Skin of body (tissue), 1 donor: ENCODE measurements at regions not wholly inside any gene's neighbourhood (a gene's known extent, or its start where the extent isn't known, plus 50 kb on each side); places are given as distances from the start of the nearest gene placed in this dataset.

Experiments
- DNase-seq: peaks from one replicate; lab custom pipeline; 2025; lab: John Stamatoyannopoulos, UW

DNA sequence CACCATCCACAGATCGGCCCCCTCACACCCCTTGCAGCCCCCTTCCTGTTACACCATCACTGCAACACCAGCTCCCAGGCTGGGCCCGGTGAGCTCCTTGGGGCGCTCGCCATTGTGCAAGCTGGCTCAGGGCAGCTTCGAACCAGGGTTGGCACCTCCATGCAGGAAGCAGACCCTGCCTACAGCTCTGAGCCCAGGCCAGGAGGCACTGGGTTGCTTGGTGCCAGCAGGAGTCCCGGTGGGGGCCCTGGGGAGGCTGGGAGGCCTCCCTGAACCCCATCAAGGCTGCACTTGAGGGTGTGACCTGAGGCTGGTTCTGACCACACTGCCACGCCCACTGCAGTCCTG, 417.1 kb downstream of the CTTN start:
- DNase-seq = no peak

DNA sequence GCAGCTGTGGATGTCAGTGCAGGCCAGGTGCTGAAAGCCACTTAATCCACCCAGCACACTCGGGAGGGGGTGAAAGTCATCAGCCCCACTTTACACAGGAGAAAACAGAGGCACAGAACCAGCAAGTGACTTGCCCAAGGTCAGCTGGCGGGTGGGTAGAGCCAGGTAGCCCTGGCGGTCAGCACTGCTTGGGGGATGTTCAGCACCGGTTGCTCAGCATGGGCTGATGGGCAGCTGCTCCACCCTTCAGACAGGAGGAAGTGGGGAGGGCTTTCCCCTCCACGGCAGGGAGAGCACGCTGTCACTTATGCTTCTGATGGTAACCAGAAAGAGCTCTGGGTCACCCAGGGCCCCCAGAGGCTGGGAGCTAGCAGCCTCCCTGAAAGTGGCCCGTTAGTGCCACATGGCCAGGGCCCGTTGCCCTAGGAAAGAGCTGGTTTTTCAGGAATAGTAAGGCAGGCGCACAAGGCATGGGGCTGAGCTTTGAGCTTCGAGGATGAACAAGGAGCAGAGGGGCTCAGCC, 417.9 kb downstream of the CTTN start:
- no peak for DNase-seq

DNA sequence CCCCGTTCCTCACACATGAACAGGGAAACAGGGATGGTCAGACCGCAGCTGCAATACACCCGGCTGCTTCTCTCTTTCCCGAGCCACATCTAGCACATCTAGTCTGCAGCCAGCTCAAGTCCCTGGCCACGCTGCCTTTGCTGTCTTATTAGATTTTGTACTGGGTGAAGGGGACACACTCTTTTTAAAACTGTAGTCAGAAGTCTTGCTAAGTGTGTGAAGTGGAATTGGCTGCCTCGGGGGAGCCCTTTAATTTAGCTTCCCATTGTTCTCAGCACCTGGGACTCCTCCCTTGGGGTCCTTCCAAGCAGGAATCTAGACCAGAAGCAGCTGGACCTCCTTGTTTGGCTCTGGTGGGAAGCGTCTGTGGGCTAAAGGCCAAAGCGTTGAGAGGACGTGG, 420.0 kb downstream of the CTTN start:
- DNase-seq = no peak

DNA sequence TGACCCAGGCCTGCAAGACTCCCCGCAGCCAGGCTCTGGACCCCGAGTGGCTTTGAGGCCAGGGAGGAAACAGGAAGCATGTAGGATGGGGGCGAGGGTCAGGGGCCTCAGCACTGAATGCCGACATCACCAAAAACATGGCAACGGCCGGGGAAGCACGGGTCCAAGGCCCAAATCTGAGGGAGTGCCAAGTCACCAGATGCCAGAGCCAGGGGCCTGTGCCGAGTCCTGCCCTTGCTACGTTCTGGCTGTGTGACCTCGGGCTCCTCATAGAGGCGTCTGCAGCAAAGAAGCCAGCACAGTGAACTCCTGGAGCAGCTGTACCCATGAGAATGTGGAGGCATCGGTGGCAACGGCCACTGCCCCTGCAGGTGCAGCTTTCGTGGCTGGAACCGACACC, 420.7 kb downstream of the CTTN start:
- no peak for DNase-seq

DNA sequence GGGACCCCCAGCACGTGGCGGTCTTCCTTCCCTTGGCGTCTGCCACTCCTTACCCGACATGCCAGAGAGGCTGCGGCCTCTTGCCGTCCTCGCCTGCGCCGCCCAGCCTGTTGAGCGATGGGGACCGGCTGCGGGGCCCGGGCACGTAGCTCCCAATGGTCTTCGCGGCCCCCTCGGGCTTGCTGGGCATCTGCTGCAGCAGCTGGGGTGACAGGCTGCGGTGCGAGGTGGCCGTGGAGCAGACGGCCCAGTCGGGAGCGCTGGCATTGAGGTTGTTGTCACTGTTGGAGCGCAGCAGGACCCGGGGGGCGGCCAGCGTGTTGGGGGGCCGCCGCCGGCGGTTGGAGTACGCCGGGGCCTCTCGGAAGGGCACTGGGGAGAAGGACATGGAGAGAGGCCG, 422.0 kb downstream of the CTTN start:
- DNase-seq = no peak

DNA sequence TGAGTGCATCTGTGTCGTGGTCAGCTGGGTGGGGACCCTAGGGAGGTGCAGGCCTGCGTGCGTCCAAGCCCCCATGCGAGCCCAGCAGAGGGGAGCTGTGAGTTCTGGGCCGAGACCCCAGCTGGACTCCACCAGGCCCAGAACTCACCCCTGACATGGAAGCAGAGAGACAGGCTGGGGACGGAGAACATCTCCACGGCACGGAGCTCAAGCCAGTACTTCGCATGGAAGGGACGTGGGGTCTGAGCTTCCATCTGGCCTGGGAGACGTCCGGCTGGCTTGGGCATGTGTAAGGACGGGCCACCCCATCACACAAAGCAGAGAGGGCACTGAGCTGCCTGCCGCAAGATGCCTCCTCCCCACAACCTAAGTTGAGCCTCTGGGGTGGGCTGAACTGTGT, 422.4 kb downstream of the CTTN start:
- DNase-seq = no peak

DNA sequence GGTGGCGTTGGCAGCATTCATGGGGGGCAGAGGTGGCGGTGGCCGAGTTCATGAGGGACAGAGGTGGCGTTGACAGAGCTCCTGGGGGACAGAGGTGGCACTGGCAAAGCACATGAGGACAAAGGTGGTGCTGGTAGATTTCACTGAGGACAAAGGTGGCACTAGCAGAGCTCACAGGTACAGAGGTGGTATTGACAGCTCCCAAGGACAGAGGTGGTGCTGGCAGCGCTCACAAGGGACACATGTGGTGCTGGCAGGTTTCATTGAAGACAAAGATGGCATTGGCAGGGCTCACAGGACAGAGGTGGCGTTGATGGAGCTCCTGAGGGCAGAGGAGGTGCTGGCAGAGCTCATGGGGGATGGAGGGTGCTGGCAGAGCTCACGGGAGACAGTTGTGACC, 425.4 kb downstream of the CTTN start:
- no peak for DNase-seq

DNA sequence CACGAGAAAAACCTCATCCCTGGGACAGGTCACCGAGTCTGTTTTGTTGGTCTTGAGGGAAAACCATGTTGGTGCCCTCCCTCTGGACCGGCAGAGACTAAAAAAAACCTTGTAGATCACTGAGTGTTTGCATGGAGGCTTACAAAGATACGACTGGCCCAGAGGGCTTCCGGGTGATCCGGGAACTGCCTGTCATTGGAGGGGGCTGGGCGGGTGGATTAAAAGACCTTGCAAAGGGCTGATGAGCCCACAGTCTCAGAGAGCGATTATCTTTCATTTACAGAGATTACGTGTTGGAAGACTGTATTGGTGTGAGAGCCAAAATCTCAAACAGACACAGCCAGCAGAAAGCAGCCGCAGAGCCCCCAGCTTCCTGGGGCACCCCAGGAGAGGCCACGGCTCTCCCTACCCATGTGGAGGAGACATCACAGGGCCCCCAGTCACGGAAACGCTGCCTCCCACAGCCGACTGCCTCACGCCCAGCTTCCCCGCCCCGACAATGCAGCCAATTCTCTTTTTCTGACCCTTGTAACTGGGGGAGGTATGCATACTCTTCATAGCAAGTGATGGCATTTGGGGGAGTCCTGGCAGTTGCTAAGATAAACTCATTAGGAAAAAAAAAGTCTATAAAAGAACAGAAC, 426.4 kb downstream of the CTTN start:
- DNase-seq = no peak

DNA sequence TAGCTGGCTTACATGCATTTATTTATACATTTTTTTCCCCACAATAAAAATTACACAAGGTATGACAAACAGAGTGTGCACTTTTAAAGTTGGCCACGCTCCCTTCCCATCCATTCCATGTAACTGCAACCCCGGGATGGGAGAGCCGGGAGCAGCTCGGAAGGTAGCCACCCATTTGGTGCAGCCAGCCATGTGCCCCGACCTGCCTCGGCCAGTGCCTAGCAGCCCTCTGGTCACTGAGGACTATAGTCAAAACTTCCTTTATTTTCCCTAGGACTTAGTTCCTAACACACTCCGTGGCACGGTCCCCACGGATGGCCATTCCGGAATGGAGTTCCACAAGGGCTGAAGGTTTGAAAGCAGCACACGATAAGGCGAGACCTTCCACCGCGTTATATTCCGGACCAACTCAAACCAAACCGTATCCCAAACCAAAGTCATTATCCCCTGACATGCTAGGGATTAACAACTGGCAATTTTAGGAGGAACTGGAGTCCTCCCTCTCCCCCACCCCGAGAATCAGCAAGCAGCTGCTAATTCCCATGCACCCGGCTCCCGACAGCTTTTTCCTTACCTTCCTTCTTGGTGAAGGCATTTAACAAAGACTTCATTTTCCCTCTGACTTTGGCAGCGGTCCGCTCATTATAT, 426.4 kb downstream of the SHANK2 start:
- no peak for DNase-seq

DNA sequence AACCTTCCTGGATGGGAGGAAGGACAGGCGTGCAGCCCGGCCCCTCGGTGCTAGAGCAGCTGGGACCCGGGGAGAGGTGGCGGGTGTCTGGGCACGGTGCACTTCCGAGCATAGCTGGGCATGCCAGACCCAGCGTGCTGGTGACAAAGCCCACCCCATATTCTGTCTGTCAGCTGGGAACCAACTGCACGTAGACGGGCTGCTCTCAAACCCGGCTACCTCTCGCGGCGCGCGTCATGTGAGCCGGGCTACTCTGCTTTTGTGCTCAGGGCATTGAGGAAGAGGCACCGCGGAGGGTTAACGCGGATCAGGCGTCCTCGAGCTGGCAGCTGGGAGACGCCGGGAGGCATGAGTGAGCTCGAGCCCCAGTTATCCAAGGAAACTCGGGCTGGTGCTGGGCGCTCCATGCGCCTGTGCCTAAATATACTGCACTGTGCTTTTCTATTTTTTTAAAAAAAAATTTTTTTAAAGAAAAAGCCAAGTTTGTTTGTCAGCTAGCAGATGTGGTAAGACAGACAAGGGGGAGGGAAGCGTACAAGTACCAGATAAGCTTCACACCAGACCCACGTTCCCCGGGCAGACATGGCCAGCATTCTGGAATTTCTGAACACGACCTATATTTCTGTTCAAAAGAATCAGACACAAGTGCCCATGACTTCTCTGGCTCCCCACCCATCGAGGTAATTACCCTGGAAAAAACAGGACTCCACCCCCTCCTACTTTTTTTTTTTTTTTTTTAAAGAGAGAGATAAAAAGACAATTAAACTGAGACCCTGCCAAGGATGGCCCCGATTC, 425.6 kb downstream of the SHANK2 start:
- DNase-seq = peak; percentile 7

DNA sequence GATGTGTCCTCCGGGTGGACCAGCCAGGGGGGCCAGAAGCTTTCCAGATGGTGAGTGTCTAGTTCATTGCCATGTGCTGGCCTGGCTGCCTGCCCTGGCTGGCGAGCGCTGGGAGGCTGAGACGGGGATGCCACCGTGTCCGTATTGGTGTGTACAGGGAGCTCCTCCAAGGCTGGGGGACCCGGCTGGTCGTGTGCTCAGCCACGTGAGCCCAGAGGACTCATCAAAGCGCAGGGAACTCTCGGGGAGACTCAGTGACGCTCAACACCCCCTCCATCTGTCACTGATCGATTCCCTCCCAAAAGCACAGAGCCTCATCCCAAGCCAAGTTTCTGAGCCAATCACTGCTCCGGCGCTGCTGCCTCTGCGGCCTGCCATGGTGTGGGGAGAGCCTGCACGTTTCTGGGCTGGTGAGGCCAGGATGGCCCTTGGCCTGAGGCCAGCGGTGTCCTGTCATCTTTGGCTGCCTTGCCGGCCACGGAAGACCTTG, 423.7 kb downstream of the SHANK2 start:
- peak; percentile 39 for DNase-seq

DNA sequence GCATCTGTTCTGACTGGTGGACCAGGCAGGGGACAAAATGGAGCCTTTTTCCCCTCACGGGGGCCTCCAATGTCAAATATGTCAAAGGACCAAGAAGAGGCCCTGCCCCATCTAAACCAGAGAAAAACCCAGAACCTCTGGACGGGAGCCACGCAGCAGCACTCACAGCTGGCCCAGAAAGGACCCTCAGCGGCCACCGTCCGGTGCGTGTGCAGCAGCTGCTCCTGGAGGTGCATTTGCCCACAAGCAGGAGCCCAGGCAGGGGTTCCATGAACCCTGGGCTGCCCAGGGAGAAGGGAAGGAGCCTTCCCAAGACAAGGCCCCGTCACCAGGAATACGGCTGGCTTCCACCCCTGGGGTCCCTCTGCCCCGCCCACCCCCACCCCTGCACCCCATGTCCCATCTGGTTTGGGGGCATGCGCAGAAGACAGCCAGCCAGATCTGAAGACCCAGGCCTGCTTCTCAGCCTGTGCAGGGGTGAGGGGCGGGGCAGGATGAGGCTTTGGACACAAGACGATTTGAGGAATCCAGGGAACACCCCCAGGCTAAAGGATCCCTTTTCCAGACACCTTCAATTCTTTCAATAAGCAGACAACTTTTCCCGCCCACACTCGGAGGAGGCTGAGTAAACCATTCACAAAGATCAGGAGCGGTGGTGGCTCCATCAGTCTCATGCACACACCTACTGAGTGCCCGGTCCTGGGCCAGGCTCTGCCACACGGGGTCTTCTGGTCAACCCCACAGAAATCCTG, 423.1 kb downstream of the SHANK2 start:
- no peak for DNase-seq

DNA sequence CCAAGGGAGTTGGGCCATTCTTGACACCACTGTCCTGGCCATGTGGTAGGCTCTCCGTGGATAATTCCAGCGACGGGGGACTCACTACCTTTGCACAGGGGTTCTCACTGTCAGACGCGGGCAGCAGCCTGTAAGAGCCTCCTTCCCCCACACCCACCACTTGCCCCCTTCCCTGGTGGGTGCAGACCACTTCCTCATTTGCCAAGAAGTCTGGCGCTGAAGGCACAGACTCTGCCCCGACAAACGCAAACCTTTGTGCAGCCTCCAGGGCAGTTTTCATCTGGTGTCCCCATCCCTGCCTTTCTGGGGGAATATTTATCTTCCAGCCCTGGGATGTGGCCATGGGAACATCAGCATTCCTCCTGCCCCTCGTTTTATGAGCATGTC, 422.5 kb downstream of the SHANK2 start:
- no peak for DNase-seq

DNA sequence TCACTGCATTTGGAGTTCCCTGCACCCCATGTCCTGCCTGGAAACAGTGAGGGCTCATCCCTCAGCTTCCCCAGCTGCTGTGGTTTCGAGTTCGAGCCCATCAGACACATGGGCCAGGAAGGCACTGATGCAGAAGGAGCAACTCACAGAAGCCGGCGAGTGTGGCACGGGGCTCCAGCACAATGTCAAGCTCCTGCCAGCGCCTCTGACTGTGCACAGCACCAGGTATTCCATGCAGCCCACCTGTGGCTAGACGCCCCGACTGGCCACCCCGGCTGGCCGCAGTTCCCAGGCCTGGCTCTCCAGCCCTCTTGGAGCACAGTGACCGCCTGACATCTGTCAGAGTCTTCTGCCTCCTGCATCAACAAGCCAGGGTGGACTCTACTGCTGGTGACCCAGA, 419.4 kb downstream of the SHANK2 start:
- DNase-seq = no peak

DNA sequence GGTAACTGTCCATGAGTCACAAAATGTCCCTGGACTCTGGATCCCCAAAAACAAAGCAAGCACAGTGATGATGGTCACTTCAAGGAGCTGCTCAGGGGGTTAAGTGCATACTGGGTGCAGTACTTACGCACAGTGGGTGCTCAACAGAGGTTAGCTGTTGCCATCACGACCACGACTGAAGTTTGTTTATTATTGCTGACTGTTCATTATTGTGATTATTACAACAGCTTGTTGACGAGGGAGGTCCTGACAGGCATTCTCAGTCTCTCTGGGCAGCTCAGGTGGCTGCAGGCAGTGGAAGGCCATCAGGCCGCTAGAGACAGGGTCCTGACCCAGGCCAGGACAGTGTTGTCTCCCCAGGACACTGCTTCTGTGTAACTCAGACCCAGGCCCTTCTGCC, 418.8 kb downstream of the SHANK2 start:
- DNase-seq = no peak

DNA sequence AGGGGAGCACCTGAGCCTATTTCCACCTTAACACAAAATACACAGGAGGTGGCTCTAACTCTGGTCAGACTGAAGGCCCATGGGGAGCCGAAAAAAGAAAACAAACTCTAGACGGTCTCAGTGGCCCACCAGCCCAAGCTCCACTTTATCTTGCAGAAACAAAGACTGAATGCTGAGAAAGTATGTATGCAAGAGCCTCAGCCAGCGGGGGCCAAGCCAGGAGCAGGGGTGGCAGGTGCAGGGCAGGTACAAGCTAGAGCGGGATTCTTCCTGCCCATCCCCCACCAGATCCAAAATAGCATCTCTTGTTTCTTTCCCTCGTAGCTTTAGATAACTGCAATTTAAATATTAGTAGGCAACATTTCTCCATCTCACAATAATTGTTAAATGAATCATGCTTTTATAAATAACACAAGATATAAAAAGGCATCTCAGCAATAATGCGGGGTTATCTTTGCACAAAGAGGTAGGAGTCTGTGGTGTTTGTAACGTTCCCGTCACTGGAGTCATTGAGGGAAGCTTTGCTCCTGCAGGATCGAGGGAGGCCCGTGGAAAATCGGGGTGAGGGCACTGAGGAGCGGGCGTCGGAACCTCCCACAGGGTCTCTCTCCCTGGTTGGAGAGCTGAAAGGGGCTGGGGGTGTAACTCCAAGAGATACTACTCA, 418.0 kb downstream of the SHANK2 start:
- no peak for DNase-seq

DNA sequence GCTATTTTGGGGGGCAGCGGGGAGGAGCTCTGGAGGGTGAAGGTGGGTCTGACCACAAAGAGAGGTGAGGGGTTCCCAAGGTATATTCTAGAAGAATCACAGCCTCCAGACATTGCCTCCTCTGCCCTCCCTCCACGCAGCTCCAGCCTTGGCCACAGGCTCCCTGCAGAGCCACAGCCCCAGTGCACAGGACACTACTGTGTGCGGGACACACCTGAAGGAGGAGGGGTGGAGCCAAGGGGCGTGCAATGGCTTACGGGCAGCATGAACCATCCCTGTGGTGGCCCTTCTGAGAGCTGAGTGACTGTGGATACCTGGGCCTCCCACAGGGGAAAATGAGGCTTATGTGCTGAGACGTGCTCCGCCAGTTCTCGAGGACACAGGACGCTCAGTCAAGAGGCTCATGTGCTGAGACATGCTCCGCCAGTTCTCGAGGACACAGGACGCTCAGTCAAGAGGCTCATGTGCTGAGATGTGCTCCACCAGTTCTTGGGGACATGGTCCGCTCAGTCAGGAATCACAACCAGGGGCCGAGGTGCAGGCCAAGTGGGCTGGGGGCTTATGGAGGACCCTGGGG, 417.3 kb downstream of the SHANK2 start:
- DNase-seq = no peak

DNA sequence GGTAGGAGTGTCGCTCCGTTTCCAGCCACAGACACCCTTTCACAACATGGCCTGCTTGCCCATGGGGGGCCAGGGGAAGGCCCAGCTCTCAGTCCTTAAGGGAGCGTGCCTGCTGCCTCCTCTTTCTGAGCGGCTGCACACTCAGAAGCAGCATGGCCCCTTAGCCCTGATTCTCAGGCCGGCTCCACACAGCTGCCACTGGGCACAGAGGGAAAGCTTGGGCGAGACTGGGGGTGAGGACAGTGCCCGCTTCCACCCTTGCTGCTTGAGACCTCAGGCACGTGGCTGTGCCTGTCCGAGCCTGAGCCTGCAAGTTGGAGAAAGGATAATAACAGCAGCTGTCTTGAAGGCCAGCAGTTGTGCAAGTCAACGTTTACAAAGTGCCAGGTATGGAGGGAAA, 416.3 kb downstream of the SHANK2 start:
- no peak for DNase-seq

DNA sequence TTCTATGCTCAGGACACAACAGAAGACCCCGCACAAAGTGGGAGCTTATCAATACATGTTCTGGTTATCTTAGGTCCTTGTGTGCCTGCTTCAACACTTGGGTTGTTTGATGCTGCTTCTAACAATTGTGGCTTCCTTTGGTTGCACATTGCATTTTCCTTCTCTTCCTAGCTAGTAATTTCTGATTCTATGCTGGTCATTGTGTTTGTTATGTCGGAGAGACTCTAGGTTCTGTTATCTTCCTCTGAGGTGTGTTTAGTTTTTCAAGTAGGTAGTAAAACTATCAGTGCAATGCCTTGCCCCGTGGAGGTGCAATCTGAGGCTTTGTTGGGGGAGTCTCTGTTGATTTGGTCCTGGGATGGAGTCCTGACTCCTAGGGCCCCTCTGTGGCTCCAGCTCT, 414.2 kb downstream of the SHANK2 start:
- DNase-seq = no peak

DNA sequence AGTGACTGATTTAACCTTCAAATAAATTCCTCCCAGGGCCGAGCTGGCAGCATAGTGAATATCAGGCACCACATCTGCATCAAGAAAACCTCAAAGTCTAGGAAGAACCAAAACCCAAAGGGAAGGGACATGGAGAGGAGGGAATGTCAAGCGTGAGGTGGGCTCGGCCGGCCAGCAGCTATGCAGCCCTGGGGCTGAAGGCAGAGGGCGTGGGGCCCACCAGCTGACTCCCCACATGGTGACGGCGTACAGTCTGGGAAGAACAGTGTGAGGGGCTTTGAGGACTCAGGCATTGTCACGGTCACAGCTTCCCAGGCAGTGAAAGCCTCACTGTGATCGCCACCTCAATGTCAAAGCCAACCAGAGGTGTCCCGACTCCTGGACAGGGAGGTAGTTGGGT, 412.5 kb downstream of the SHANK2 start:
- no peak for DNase-seq

DNA sequence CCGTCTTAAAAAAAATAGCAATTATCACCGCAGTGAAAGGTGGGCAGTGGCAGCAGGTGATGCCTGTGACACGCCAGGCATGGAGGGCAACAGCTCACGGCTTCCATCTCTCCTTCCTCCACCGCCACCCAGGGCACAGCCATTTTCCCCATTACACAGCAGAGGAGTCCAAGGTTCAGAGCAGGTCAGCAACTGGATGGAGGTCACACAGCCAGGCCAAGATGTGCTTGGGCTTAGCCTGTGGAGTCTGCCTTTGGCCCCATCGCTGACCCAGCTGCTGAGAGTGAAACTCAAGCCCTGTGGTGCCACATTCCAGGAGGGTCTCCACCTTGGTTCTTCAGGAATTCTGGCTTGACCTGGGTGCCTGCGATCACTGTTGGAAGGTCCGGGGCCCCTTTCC, 411.1 kb downstream of the SHANK2 start:
- no peak for DNase-seq
